Neural cell (in vitro differentiated cells): ENCODE measurements at regions not wholly inside any gene's neighbourhood (a gene's known extent, or its start where the extent isn't known, plus 50 kb on each side); places are given as distances from the start of the nearest gene placed in this dataset.

Experiments used
- H2AFZ ChIP-seq: fragments of 200-600, 300-800 bp; sonication (generic), shearing (Covaris generic); 2 replicates; pipeline ENCODE4 v1.6.0; 2014; ENCODE audit warnings: low read depth, mild to moderate bottlenecking, antibody characterized with exemption, low read length, moderate library complexity
- H3F3A ChIP-seq: fragments of 200-600 bp; shearing (Covaris generic); 2 replicates; pipeline ENCODE4 v1.6.1; 2016; ENCODE audit warnings: mild to moderate bottlenecking, moderate library complexity, mixed read lengths, antibody characterized with exemption, low read length; ENCODE audit not compliant: insufficient read depth, poor library complexity, severe bottlenecking
- H3K27ac ChIP-seq: fragments of 200-600, 300-800 bp; sonication (generic), shearing (Covaris generic); 2 replicates; pipeline ENCODE4 v1.5.1; 2014; ENCODE audit warnings: mild to moderate bottlenecking, low read length, moderate library complexity
- H3K27me3 ChIP-seq: fragments of 300-800, 200-600 bp; sonication (generic), shearing (Covaris generic); 2 replicates; pipeline ENCODE4 v1.6.0; 2014; ENCODE audit warnings: mild to moderate bottlenecking, low read depth, low read length, moderate library complexity; ENCODE audit not compliant: insufficient read depth
- H3K36me3 ChIP-seq: fragments of 300-800, 200-600 bp; sonication (generic), shearing (Covaris generic); 2 replicates; pipeline ENCODE4 v1.5.1; 2014; ENCODE audit warnings: mild to moderate bottlenecking, antibody characterized with exemption, low read length, moderate library complexity; ENCODE audit not compliant: insufficient read depth
- H3K4me2 ChIP-seq: fragments of 300-800, 200-600 bp; sonication (generic), shearing (Covaris generic); 2 replicates; pipeline ENCODE4 v1.6.0; 2014; ENCODE audit warnings: mild to moderate bottlenecking, low read length
- H3K4me3 ChIP-seq: fragments of 300-800, 200-600 bp; sonication (generic), shearing (Covaris generic); 2 replicates; pipeline ENCODE4 v1.5.1; 2014; ENCODE audit warnings: mild to moderate bottlenecking, low read length, moderate library complexity
- H3K79me2 ChIP-seq: fragments of 200-600 bp; shearing (Covaris generic); replicated peaks from 2 replicates; pipeline ENCODE4 v1.6.0; 2014; ENCODE audit warnings: mild to moderate bottlenecking, low read length, moderate library complexity; ENCODE audit not compliant: insufficient read depth
- H3K9ac ChIP-seq: fragments of 300-800, 200-600 bp; sonication (generic), shearing (Covaris generic); 2 replicates; pipeline ENCODE4 v1.6.1; 2016; ENCODE audit warnings: mild to moderate bottlenecking, low read length, mixed read lengths
- H3K9me2 ChIP-seq: fragments of 200-600 bp; shearing (Covaris generic); 2 replicates; pipeline ENCODE4 v1.6.1; 2016; ENCODE audit warnings: mild to moderate bottlenecking, low read length, mixed read lengths; ENCODE audit not compliant: insufficient read depth
- H3K9me3 ChIP-seq: fragments of 200-600, 300-800 bp; sonication (generic), shearing (Covaris generic); 2 replicates; pipeline ENCODE4 v1.6.1; 2016; ENCODE audit warnings: mild to moderate bottlenecking, mixed run types, low read length, moderate library complexity, mixed read lengths
- H4K20me1 ChIP-seq: fragments of 200-600 bp; shearing (Covaris generic); 2 replicates; pipeline ENCODE4 v1.6.1; 2016; ENCODE audit warnings: mild to moderate bottlenecking, mixed run types; ENCODE audit not compliant: insufficient read depth
- EP300 ChIP-seq: fragments of 450-650 bp; conservative IDR thresholded peaks from 2 replicates; pipeline ENCODE4 v1.6.1; 2014; ENCODE audit warnings: antibody characterized with exemption, mild to moderate bottlenecking, moderate library complexity; ENCODE audit not compliant: poor library complexity, severe bottlenecking
- EZH2 ChIP-seq: fragments of 200-600, 300-800 bp; shearing (Covaris generic), sonication (generic); IDR thresholded peaks from 2 replicates; pipeline ENCODE4 v1.6.1; 2014; ENCODE audit warnings: antibody characterized with exemption, low read length, borderline replicate concordance, mild to moderate bottlenecking; ENCODE audit not compliant: insufficient read depth, poor library complexity, severe bottlenecking
- MXI1 ChIP-seq: fragments of 450-650 bp; conservative IDR thresholded peaks from 2 replicates; pipeline ENCODE4 v1.6.1; 2014; ENCODE audit warnings: antibody characterized with exemption, mild to moderate bottlenecking; ENCODE audit not compliant: poor library complexity, severe bottlenecking
- POLR2AphosphoS5 ChIP-seq: IDR thresholded peaks from 2 replicates; pipeline ENCODE4 v1.6.1; 2012
- RAD21 ChIP-seq: fragments of 450-650 bp; conservative IDR thresholded peaks from 2 replicates; pipeline ENCODE4 v1.6.1; 2014; ENCODE audit warnings: antibody characterized with exemption, mild to moderate bottlenecking, moderate library complexity
- REST ChIP-seq: IDR thresholded peaks from 2 replicates; pipeline ENCODE4 v1.6.1; 2012; ENCODE audit warnings: borderline replicate concordance
- SMC3 ChIP-seq: fragments of 450-650 bp; conservative IDR thresholded peaks from 2 replicates; pipeline ENCODE4 v1.6.1; 2014; ENCODE audit warnings: antibody characterized with exemption, mild to moderate bottlenecking, moderate library complexity; ENCODE audit not compliant: poor library complexity
- TAF1 ChIP-seq: IDR thresholded peaks from 2 replicates; pipeline ENCODE4 v1.6.1; 2012; ENCODE audit warnings: low read depth
- small RNA-seq, 3 experiments: library from RNA; depleted of rRNA; stranded (forward); fragments of <200 nt; gene quantifications; one replicate each; pipeline ENCODE3, GENCODE V24; 2012
- TF ChIP-seq, protein P1 (sequence below): fragments of 450-650 bp; IDR thresholded peaks from 2 replicates; pipeline ENCODE4 v1.5.1; 2014; ENCODE audit warnings: antibody characterized with exemption, mild to moderate bottlenecking, moderate library complexity; ENCODE audit not compliant: poor library complexity, severe bottlenecking

DNA sequence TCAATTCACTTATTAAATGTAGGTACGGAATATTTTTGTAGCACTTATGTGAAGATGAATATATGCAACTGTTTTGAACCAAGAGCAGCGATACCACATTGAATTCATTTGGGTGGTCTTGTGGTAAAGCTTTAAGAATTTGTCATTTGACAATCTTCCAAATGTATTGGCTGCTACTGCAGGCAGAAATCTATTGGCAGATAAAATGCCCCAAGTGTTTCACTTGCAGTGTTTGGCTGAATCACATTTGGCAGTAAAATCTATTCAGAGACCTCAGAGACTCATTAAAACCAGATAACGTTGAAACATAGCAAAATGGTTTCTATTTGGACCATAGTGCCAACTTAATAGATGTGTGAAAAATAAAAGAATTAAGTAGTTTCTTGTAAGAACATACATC lies 303.4 kb downstream of the FGF13 start:
- Histone ChIP-seq H3K9me3 (no peaks in the 10 kb centered on the region), H3K27me3 (no peaks in the 10 kb centered on the region), H3K9ac (no peak overlapping the region), H3K27ac (no peak overlapping the region), H3F3A (no peaks in the 10 kb centered on the region), H3K4me3 (no peak overlapping the region), H2AFZ (no peak overlapping the region), H3K79me2 (no peaks in the 10 kb centered on the region), H3K9me2 (no peaks in the 10 kb centered on the region), H3K36me3 (no peaks in the 10 kb centered on the region), H3K4me2 (no peak overlapping the region), H4K20me1 (no peaks in the 10 kb centered on the region)
- no peak for TF ChIP-seq RAD21
- TF ChIP-seq SMC3: no peak
- no peak for TF ChIP-seq REST
- TF ChIP-seq POLR2AphosphoS5: no peak
- TF ChIP-seq, protein P1, sequence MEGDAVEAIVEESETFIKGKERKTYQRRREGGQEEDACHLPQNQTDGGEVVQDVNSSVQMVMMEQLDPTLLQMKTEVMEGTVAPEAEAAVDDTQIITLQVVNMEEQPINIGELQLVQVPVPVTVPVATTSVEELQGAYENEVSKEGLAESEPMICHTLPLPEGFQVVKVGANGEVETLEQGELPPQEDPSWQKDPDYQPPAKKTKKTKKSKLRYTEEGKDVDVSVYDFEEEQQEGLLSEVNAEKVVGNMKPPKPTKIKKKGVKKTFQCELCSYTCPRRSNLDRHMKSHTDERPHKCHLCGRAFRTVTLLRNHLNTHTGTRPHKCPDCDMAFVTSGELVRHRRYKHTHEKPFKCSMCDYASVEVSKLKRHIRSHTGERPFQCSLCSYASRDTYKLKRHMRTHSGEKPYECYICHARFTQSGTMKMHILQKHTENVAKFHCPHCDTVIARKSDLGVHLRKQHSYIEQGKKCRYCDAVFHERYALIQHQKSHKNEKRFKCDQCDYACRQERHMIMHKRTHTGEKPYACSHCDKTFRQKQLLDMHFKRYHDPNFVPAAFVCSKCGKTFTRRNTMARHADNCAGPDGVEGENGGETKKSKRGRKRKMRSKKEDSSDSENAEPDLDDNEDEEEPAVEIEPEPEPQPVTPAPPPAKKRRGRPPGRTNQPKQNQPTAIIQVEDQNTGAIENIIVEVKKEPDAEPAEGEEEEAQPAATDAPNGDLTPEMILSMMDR: no peak
- no peak for TF ChIP-seq EP300
- no peak for TF ChIP-seq TAF1
- no peak for TF ChIP-seq EZH2
- TF ChIP-seq MXI1: no peak

DNA sequence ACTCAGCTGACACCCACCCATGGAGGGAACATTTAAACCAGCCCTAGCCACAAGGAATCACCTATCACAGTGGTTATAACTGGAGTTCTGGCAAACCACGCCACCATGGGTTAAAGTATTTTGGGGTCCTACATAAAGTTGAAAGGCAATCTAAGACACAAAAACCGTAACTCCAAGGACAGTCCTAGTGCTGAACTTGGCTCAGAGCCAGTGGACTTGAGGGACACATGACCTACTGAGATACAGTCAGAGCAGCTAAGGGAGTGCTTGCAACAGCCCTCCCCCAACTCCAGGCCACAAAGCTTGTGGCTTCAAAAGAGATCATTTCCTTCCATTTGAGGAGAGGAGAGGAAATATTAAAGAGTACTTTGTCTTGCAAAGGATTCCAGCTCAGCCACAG lies 300.5 kb downstream of the FGF13 start:
- H3K9me3 ChIP-seq: no peaks in the 10 kb centered on the region
- H3K79me2 ChIP-seq: no peaks in the 10 kb centered on the region
- H3K27me3 ChIP-seq: no peaks in the 10 kb centered on the region
- H3K4me3 ChIP-seq: no peak overlapping the region
- H3K27ac ChIP-seq: no peak overlapping the region
- H2AFZ ChIP-seq: no peak overlapping the region
- no peak overlapping the region for H3K4me2 ChIP-seq
- no peaks in the 10 kb centered on the region for H3K9me2 ChIP-seq
- TF ChIP-seq RAD21: no peak
- TF ChIP-seq TAF1: no peak
- no peak for TF ChIP-seq EZH2
- no peaks in the 10 kb centered on the region for H4K20me1 ChIP-seq
- H3K36me3 ChIP-seq: no peaks in the 10 kb centered on the region
- no peaks in the 10 kb centered on the region for H3F3A ChIP-seq
- no peak overlapping the region for H3K9ac ChIP-seq

Small RNA genes in the stretch of these regions (small RNA-seq; reads per million reads assigned to genes)
- gene RN7SKP31 (0 reads per million in 3 experiments), gene RNU6-985P (0 reads per million in 3 experiments)
